Stimulated activated CD4-positive, alpha-beta T cell treated with anti-CD3 and anti-CD28 coated beads, Interleukin-1b, Interleukin-23, amount 100 ng/mL, for 24 hours (primary cell): ENCODE measurements at regions not wholly inside any gene's neighbourhood (a gene's known extent, or its start where the extent isn't known, plus 50 kb on each side); places are given as distances from the start of the nearest gene placed in this dataset.
"Not testable (repeated sequence)": the region's sequence is repeated elsewhere in the genome, so short reads cannot be mapped to it uniquely, and the experiment has no call there.

Experiments used
- DNase-seq, 4 experiments: peaks; one replicate each; pipeline ENCODE4 v3.0.0-alpha.2; 2020; ENCODE audit warnings: low read depth in 4 of 4, low spot score in 1 of 4

DNA sequence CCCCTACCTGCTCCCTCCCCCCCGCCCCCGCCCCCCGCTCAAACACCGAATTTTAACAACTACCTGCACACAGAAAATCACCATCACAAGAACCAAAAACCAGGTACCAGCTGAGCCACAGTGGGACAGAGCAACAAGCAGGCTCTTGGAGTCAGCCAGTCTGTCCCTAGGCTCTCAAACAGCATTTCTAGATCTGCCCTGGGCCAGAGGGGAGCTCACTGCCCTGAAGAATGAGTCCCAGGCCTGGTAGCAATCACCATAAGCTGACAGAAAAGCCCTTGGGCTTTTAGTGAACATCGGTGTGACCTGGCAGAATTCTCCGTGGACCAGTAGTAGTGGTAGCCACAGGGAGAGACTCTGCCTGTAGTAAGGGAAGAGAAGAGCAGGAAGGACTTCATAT is 58.3 kb downstream of the C11orf87 start:
- DNase-seq = no peak

DNA sequence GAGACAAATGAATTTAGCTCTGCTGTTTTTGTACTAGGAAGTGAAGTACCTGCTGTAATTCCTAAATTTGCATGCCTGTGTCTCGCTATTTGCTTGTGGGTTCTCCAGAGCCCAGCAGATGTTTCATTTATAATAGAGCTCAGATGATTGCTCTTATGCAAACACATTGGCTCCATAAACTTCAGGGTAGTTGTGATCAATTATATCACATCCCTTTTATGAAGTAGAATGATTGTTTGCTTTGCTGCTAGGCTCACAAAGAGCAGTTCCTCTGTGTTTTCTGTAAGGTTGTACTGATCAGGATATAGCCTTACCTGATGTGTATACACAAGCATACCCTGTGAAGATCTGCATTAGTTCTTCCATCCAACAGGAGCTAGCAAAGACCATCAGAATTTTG is 64.1 kb downstream of the C11orf87 start:
- DNase-seq = no peak

GRCh38 chr11:109490953-109491635 is 69.1 kb downstream of the C11orf87 start:
- DNase-seq = no peak

- DNase-seq = no peak
Observed at GRCh38 chr11:109506115-109506514, 84.1 kb downstream of the C11orf87 start.

DNA sequence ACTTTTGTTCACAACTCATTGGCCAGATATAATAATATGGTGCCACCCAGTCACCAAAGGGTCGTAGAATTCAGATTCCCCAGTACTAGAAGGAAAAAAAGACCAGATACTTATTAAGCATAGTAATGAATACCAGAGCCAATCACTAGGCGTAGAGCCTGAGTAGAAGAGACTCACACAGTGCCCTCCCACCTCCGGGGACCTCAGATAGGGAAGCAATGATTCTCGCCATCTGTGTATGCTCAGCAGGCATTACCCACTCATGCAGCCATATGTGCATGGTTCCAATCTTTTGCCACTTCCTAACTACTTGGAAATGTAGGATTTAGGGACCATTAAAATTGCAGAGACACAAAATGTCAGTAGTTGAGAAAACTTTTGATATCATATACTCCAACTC is 85.3 kb downstream of the C11orf87 start:
- no peak for DNase-seq

DNA sequence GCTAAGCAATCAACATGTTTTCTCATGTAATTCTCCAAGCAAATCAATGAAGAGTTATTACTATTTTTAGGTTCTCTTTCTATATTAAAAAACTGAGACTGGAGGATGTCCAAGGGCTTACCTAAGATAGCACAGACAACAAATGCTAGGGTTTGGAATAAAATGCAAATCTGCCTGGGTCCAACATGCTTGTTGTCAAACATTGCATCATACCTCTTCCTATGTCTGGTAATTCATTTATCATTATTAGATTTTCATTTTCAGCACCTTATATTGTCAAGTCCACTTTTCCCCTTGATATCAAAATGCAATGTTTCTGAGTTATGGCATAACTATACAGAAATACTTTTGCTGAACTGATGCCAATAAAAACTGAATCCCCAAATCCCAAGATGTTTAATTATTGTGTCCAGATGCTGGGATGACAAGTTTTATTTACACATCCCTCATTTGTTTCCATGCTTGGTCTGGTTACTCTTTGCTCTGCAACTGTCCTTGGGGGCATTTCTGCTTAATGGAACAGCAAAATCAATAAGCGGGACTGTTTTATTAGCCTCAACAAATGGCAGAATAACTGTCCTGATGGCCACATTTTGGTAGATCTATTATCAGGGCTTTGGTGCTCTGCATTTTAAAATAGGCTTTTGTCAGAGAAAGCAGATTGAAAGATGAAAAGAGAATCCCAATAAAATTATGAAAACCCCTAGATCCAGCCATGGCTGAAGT is 86.0 kb downstream of the C11orf87 start:
- DNase-seq = no peak

DNA sequence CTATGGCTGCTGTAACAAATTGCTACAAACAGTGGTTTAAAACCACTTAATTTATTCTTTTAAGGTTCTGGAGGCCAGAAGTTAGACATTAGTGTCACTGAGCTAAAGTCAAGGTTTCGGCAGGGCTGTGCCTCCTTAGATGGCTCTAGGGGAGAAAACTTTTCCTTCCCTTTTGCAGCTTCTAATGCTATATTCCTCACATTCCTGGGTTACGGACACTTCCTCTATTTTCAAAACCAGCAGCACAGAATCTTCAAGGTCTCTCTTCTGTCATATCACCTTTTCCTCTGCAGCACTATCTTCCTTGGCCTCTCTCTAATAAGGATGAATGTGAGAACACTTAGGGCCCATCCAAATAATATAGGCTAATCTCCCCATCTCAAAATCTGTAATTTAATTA is 87.0 kb downstream of the C11orf87 start:
- no peak for DNase-seq

GRCh38 chr11:109510316-109510715 is 88.3 kb downstream of the C11orf87 start:
- no peak for DNase-seq

GRCh38 chr11:109511598-109511997 is 89.6 kb downstream of the C11orf87 start:
- DNase-seq = no peak

GRCh38 chr11:109512249-109512648 is 90.3 kb downstream of the C11orf87 start:
- DNase-seq = no peak

GRCh38 chr11:109512680-109513079 is 90.7 kb downstream of the C11orf87 start:
- DNase-seq = no peak

DNA sequence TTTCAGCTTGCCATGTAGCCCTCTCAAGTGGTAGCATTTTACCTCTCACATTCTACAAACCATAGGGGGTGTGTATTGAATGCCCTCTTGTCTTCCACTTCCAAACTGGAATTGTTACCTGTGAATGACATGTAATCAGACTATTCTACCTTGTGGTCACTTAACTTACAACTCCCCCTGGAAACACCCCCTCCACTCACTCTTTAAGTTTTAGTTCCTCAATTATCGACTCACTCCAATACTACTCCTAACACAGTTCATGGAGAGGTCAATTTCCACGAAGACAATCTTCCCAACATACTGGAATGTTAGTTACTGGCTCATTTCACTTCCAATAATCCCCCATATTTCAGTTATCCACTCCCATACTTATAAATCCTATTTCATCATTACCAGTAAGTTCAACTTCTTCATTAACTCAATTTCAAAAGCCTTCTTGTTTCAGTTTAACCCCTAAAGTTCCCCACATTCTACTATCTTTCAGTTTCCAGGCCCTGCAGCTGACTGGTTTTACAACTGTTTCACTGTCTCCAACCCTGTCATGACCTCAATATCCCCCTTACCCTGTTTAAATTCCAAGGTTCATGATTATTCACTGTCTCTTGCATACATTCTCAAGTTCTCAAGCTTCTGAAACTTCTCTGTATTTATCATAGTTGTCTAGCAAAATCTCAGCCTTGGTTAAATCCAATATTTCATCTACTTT is 92.5 kb downstream of the C11orf87 start:
- no peak for DNase-seq

DNA sequence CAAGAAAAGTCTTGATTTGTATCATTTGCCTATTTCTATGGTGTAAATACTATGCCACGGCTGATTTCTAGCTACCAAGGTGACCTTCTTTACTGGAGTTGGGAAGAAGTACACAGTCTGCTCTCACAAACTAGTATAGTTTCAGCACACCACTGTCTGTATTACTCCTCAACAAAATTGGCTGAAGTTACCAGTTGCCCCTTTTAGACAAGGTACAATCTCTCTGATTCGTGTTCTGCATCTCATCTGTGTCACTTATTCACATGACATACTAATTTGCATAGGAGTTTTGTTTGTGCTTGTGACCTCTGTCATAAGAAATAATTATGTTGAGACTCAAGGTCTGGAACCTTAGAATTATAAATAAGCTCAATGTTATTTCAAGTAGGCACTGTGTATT is 97.3 kb downstream of the C11orf87 start:
- DNase-seq = no peak

- DNase-seq = no peak
Observed at GRCh38 chr11:109521571-109522086, 99.6 kb downstream of the C11orf87 start.

DNA sequence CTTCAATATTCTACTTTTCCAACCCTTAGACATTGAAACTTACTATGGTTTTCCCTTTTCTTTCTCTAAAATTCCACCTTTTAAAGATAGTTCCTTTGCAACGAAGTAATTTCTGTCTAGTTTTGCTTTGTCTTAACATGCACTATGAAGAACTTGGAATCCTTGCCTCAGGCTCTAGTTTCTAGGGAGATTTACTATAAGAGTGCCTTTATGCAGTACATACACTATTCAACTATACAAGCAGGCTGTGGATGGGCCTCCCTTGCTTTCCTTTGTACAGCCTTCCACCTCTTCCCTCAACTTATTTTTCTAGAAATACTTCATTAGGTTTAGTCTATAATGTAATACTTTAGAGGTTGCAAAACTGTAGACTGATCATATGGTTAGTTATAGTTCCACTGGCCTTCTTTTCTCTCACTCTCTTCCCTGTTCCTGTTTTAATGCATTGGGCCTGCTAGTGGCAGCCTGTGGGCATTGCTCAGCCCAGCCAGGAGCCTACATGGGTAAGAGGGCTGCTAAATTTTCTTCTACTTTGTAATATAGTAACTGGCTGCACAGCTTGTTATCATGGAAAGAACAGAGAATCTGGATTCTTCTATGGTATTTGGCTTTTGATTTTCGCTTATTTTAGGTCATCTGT is 100.2 kb downstream of the C11orf87 start:
- no peak for DNase-seq

GRCh38 chr11:109525636-109526035 is 103.6 kb downstream of the C11orf87 start:
- DNase-seq = not testable (repeated sequence)

DNA sequence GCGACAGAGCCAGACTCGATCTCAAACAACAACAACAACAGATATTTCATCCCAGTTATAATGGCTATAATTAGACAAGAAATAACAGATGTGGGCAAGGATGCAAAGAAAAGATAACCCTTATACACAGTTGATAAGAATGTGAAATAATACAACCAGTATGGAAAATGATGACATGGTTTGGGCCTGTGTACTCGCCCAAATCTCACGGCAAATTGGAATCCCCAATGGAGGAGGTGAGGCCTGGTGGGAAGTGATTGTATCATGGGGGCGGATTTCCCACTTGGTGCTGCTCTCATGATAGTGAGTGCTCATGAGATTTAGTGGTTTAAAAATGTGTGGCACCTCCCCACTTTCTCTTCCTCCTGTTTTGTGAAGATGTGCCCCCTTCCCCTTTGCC is 104.1 kb downstream of the C11orf87 start:
- no peak for DNase-seq

DNA sequence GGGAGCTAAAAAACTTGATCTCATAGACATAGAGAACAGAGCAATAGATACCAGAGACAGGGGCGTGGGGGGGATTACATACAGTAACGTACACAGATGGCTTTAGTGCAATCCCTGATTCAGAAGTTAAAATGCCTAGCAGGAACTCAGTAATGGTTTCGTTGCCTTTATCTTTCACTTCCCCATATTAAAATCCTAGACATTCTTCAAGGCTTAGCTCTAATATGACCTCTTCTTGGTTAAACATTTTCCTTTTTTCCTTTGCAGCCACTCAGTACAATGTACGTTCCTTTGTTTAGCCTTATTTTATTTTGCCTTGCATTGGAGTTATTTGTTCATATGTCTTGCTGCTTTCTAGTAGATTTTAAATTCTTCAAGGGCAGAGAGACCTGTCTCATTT is 104.9 kb downstream of the C11orf87 start:
- DNase-seq = no peak

DNA sequence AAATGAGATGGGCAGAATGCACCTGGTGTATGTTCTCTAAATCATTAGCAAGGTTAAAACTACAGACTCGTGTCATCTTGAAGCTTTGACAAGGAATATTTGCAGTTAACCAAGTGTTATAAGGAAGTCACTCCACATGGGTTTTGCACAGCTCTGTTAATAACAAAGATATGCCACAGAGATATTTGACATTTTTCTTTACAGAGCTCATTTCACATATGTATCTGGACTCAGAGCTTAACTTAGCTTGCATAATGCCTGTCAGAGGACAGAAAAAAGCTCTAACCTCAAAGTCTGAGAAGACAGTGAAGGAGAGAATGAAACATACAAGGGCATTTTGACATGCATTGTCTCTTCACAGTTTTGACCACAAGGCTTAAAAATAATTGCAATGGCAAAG is 105.5 kb downstream of the C11orf87 start:
- DNase-seq = no peak

DNA sequence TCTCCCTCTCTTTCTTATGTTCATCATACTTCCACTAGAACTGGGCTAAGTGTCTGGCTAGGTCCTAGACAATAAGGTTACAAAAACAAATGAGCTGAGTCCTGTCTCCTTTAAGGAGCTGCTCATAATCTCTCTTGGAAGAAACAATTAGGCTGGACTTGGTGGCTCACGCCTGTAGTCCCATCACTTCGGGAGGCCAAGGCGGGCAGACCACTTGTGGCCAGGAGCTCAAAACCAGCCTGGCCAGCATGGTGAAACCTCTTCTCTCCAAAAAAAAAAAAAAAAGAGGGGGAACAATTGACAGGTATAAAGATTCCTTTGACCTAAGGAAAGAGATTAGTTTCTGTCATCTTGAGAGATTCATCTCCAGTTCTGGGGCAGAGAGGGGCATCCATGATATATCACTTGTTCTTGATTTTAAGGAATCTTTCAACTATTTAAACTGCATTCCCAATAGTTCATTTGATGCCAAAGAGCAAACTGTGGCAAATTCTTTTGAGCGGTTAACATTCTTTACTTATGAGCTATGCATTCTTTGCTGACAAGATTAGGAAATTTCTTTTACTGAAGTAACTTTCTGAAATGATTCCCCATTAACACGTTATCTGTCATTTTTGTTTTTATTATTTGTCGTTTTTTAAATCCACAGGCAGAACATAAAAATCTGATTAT is 125.5 kb downstream of the C11orf87 start:
- DNase-seq = no peak

DNA sequence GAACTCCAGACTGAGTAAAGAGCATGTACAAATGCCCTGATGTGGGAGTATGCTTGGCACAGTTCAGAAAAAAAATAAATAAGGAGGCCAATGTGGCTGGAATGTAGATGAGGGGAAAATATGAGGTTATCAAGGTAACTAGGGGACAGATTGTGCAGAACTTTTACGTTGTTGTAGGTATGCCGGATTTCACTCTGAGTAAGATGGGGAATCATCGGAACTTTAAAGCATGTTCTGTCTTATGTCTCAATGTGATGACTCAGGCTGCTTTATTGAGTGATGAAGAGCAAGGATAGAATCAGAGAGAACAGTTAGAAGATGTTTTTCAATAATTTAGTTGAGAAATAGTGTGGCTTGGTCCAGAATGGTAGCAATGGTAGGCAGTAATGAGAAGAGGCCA is 130.4 kb downstream of the C11orf87 start:
- no peak for DNase-seq
